ENCODE measurements at regions not wholly inside any gene's neighbourhood (a gene's known extent, or its start where the extent isn't known, plus 50 kb on each side); places are given as distances from the start of the nearest gene placed in this dataset.

- no peaks in the 10 kb centered on the region for H3K36me3 ChIP-seq
- H3K9me3 ChIP-seq, result no peaks in the 10 kb centered on the region
- DNase-seq, result no peak
- no peak for TF ChIP-seq CTCF (IDR thresholded peaks at IDR 0.05)
- H3K27ac ChIP-seq, result no peak overlapping the region
- H3K9ac ChIP-seq (ENCODE audit: low read depth in 2 of 2, low read length in 2 of 2), result no peak overlapping the region
- no peaks in the 10 kb centered on the region for H3K27me3 ChIP-seq
- no peaks in the 10 kb centered on the region for H3K4me1 ChIP-seq
- intact Hi-C loops (cut with DNase I), result no loop called here
- no peak overlapping the region for H3K4me3 ChIP-seq
These were observed 72.0 kb upstream of the AFDN start for GRCh38 chr6:167754691-167755090.

- intact Hi-C loops (cut with DNase I), result no loop called here
- H3K9ac ChIP-seq (ENCODE audit: low read depth in 2 of 2, low read length in 2 of 2), result no peak overlapping the region
- no peak for DNase-seq
- H3K9me3 ChIP-seq, result no peaks in the 10 kb centered on the region
- no peak overlapping the region for H3K27ac ChIP-seq
- H3K27me3 ChIP-seq, result no peaks in the 10 kb centered on the region
- H3K4me1 ChIP-seq, result no peaks in the 10 kb centered on the region
- no peaks in the 10 kb centered on the region for H3K36me3 ChIP-seq
- no peak overlapping the region for H3K4me3 ChIP-seq
- TF ChIP-seq CTCF (IDR thresholded peaks at IDR 0.05), result no peak
These were observed 71.2 kb upstream of the AFDN start for GRCh38 chr6:167755461-167755860.

GRCh38 chr6:167756597-167756996 is 70.1 kb upstream of the AFDN start:
- Histone ChIP-seq H3K27ac (no peak overlapping the region), H3K36me3 (no peaks in the 10 kb centered on the region), H3K9ac (ENCODE audit: low read depth in 2 of 2, low read length in 2 of 2) (no peak overlapping the region), H3K27me3 (no peaks in the 10 kb centered on the region), H3K9me3 (no peaks in the 10 kb centered on the region), H3K4me3 (no peak overlapping the region), H3K4me1 (no peaks in the 10 kb centered on the region)
- no peak for TF ChIP-seq CTCF (IDR thresholded peaks at IDR 0.05)
- intact Hi-C loops (cut with DNase I), result no loop called here
- no peak for DNase-seq

GRCh38 chr6:167757249-167757648 is 69.5 kb upstream of the AFDN start:
- Histone ChIP-seq H3K4me1 (no peaks in the 10 kb centered on the region), H3K27ac (no peak overlapping the region), H3K27me3 (no peaks in the 10 kb centered on the region), H3K9me3 (no peaks in the 10 kb centered on the region), H3K4me3 (no peak overlapping the region), H3K9ac (ENCODE audit: low read depth in 2 of 2, low read length in 2 of 2) (no peak overlapping the region), H3K36me3 (no peaks in the 10 kb centered on the region)
- intact Hi-C loops (cut with DNase I), result no loop called here
- no peak for TF ChIP-seq CTCF (IDR thresholded peaks at IDR 0.05)
- DNase-seq, result no peak

- Histone ChIP-seq H3K27ac (no peak overlapping the region), H3K9ac (ENCODE audit: low read depth in 2 of 2, low read length in 2 of 2) (no peak overlapping the region), H3K27me3 (no peaks in the 10 kb centered on the region), H3K9me3 (no peaks in the 10 kb centered on the region), H3K36me3 (no peaks in the 10 kb centered on the region), H3K4me1 (no peaks in the 10 kb centered on the region), H3K4me3 (no peak overlapping the region)
- intact Hi-C loops (cut with DNase I), result no loop called here
- TF ChIP-seq CTCF (IDR thresholded peaks at IDR 0.05), result no peak
- DNase-seq, result no peak
These were observed 68.9 kb upstream of the AFDN start for GRCh38 chr6:167757821-167758220.

Measured in colonic mucosa (tissue), 4 donors.